NCI-H2107 treated with DMSO at 0.1 percent for 48 hours (cell line): ENCODE measurements at regions not wholly inside any gene's neighbourhood (a gene's known extent, or its start where the extent isn't known, plus 50 kb on each side); places are given as distances from the start of the nearest gene placed in this dataset.

Source experiments
- DNase-seq: peaks from one replicate; lab custom pipeline; 2025; ENCODE audit not compliant: unreplicated experiment; lab: John Stamatoyannopoulos, UW

DNA sequence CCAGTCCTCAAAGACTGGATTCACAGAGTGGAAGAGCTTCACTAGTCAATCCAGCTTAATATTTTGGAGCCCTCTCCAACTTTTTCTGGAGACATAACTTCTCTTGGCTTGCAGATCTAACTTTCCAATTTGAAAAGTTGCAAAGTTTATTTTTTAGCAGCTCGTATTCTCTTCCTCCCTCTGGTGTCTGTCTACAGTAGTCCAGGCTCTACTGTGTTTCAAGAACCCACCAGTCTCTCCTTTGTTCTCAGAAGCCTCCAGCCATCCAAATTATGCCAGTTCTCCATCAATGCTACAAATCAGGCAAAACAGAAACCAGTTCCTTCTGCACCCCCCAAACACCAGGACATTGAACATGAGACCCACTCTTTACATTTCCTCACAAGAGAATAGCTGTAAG is 376.1 kb upstream of the OPRM1 start:
- DNase-seq, result no peak

- DNase-seq, result no peak
These were observed 393.7 kb upstream of the OPRM1 start for GRCh38 chr6:153645326-153645725.

DNA sequence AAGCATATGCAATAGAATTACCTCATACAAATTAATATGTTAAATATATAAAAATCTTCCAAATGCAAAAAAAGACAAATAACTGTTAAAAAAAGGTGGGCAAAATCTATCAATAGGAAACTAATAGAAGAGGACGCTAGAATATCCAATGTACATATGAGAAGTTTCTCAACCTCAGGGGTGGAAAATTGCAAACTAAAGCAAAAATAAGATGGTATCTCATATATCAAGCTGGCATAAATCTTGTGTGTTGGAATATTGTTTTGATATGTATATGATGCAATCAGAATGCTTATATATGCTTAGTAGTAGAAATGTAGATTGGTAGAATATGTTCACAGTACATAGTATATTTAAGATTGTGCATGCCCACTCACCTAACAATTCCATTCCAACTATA is 395.0 kb upstream of the OPRM1 start:
- DNase-seq, result no peak

DNA sequence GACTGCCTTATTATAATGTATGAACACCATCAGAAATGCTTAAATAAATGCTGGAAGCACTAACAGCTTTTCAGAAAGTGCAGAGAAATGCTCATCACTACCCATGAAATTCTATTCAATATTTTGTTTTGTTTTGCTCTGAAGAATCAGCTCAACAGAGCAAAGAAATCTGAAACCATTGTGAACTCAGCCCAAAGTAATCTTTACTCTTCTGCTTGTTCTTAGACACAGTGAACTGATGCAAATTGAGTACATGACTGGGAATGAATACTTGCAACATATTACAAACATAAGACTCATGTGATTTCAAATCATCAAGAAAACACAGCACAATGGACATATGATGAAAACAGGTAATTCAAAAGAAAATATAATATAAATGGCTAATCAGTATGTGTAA is 404.6 kb upstream of the OPRM1 start:
- DNase-seq, result no peak

DNA sequence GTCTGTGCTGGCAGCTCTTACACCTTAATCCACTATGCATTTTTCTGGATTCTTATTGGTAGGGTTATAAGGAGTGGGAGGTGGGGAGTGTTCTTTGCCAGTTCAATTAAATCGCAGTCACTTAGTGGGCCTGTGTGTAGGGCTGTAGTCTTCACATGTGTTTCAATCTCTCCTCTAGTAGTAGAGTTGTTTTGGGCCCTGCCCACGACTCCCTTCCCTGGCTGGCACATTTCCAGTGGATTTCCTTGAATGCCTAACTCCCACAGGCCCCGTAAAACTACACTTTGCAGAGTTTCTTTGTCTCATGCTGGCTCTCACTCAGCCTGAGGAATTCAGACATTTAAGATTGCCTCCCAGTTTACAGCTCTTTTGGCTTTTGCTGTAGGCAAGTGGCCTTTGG is 414.0 kb upstream of the OPRM1 start:
- no peak for DNase-seq

- DNase-seq, result no peak
These were observed 414.5 kb upstream of the OPRM1 start for GRCh38 chr6:153624528-153624927.

- no peak for DNase-seq
These were observed 415.5 kb upstream of the OPRM1 start for GRCh38 chr6:153623496-153623895.

- no peak for DNase-seq
These were observed 417.5 kb upstream of the OPRM1 start for GRCh38 chr6:153621491-153621890.

- no peak for DNase-seq
These were observed 418.0 kb upstream of the OPRM1 start for GRCh38 chr6:153621070-153621469.

DNA sequence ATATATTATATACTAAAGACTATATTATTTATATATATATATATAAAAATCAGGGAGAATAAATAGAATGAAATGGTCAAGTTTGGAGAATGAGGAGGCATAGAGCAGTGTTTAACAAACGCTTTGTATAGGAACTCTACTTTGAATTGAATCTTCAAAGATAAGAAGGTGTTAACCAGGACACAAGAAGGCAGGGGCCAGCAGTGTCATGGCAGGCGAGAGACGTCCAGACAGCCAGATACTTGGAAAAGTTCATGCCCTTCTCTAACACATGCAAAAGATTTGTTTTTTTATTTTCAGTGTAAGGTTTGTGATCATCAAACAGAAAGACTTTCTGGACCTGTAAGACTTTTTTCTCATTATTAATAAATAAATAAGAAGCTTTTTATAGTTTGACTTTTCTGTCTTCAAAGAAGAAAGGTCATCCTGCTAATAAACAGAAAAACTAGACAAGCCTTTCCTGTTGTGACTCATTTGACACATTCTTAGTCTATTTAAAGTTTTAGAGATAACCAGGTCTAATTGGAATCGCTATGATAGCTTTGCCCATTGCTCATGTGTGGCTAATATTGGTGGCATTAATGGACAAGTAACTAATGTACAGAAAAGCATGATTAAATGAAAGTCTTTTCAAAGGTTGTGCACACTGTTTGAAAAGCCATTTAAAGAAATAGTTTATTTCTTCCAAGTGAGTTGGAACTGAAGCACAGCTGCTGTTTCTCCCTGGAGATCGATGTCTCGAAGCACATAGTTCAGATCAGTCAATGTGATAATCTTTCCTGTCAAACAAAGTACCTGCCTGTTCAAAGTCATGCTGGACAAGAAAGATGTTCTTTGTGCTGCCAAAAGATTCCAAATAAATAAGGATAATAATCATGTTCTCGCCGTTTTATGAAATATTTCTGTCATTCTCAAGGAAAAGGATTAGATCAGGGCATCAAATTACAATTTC is 420.4 kb upstream of the OPRM1 start:
- no peak for DNase-seq

GRCh38 chr6:153616506-153616905 is 422.5 kb upstream of the OPRM1 start:
- DNase-seq, result peak; percentile 0

- no peak for DNase-seq
These were observed 425.2 kb upstream of the OPRM1 start for GRCh38 chr6:153613719-153614455.

DNA sequence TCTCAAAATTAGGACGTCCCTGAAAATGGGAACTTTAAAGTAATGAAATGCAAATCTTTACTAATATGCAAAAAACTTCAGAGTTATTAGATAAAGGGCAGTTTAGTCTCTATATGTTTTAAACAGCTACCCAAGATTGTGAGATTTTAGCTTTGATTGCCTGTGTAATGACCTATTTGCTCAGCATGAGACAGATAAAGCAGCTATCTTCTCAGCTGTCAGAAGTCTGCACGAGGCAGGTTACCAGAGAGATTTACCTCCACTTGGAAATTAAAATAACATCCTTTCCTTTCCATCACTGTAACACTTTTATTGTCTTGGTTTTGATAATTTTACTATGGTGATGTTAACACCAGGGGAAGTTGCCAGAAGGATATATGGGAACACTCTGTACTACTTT is 436.6 kb upstream of the OPRM1 start:
- DNase-seq, result no peak

DNA sequence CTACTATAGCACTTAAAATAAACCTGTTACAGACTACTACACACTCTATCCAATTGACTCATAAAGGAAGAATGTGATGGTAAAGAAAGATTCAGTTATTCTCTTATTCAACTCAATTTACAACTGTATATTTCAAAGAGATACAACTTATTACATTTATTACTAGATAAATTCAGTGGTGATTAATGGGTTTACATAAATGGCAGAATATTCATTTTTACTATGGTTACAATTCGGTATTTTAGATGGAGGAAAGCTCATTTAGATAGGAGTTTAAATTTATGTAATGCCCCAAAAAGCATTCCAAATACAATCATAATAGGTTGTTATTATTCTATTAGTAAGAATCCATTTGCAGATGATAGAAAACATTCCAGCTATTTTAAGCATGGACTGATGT is 439.1 kb upstream of the OPRM1 start:
- no peak for DNase-seq

DNA sequence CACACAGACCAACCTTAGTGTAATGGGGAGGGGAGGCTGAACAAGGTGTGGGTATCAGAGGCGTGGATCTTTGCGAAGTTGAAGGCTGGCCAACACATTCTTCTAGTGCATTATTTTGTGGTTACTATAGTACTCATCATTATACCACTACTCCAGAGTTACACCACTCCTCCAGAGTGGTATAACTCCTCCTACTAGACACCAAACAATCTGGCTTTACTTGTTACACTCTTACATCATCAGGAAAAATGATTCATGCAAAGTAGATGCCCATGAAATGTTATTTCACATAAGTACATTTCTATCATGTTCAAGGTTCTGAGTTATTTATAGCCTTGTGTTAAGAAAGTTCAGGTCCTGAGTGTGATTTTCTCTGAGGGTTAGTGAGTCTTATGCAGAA is 443.1 kb upstream of the OPRM1 start:
- DNase-seq, result no peak

DNA sequence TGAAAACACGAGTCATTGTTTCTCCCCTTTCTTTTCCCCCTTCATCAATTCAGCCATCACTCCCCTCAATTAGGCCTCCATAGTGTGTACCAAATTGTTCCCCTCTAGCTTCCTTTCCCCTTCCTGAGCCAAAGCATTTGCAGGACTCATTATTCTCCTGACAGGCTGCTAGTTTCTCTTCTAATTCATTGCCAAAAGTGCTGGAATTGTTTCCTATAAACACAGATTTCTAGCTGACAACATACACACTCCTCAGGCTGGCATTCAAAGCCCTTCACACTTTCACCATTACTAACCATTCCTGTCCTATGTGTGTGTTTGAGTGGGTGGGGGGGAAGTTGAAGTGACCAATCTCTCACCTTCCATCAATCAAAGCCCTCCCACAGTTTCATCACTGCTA is 444.2 kb upstream of the OPRM1 start:
- no peak for DNase-seq

DNA sequence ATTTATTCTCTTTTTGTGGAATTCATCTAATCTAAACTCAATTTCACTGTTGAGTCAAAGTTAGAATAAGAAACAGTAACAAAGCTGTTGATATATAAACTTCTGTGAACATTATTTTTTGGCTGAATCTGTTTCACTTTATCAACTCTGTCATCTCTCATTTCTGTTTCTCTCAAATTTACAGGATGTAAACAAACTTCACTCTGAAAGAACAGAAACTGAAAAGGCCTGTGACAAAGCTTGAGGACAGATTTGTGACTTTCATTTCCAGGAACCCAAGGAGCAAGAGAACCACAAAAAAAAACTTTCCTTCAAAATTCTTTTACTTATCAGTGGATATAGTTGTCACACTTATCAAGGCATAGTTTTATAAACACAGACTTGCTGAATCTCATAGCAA is 447.9 kb upstream of the OPRM1 start:
- no peak for DNase-seq

DNA sequence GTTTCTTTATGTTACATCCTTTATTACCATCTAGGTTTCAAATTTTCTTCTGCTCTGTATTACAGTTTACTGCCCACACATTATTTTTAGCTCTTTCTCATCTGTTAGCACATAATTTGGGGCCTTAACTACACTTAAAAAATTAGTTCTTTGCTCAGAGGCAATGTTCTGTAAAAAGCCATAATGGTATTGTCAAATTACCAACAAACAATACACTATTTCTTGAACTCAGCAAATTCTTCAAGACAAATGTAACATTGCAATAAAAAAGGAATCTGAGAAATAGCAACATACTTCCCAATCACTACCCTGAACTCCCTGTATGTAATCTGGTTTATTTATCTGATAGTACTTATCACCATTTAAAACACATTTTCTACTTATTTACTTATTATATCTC is 448.6 kb upstream of the OPRM1 start:
- DNase-seq, result no peak

DNA sequence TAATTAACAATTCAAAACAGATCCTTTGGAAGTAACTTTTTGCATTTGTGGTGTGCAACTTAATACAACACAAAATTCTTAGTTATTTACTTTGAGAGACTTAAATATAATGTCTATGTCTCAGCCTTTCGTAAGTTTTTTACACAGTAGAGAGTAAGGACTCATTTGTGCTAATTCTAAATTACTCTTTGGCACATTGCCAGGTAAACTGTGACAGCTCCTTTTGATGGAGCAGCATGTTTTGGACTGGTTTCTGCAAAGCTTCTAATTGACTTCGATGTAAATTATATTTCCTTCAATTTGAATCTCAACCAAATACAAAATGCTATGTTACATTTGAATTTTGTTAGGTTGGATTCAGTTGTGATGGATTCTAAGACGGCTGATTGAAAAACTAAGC is 450.7 kb upstream of the OPRM1 start:
- no peak for DNase-seq

DNA sequence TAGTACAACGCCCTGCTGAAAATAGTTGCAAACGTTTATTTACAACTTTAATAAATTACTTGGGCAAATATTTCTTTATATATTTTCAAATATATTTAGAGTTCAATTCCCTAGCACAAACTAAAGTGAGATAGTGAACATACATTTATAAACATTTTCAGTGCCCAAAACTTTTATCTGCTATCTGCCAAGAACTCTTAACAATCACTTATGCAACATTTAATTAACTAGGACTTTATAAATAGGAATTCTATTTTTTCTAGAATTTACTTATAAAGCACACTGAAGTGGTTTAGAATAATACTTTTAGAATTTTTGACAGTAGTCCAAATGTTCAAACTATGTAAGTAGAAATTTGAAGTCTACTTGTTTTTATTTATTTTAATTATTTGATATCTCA is 452.6 kb upstream of the RGS17 start:
- DNase-seq, result no peak

- no peak for DNase-seq
These were observed 449.7 kb upstream of the RGS17 start for GRCh38 chr6:153580776-153581175.

- no peak for DNase-seq
These were observed 444.4 kb upstream of the RGS17 start for GRCh38 chr6:153575528-153575927.
